SJCRH30 (cell line): ENCODE measurements at regions not wholly inside any gene's neighbourhood (a gene's known extent, or its start where the extent isn't known, plus 50 kb on each side); places are given as distances from the start of the nearest gene placed in this dataset.

Source experiments
- DNase-seq, 2 experiments: peaks; one replicate each; pipeline ENCODE4 v3.0.0-alpha.2; 2015 to 2020
- H3K27ac ChIP-seq: fragments of 250-450 bp; sonication (Bioruptor Pico); 2 replicates; pipeline ENCODE4 v1.5.1; 2020; ENCODE audit warnings: mild to moderate bottlenecking, moderate library complexity
- H3K27me3 ChIP-seq: fragments of 250-450 bp; sonication (Bioruptor Pico); 2 replicates; pipeline ENCODE4 v1.5.1; 2020; ENCODE audit warnings: mild to moderate bottlenecking, moderate library complexity
- H3K36me3 ChIP-seq: fragments of 250-450 bp; sonication (Bioruptor Pico); 2 replicates; pipeline ENCODE4 v1.5.1; 2020; ENCODE audit warnings: mild to moderate bottlenecking, moderate library complexity
- H3K4me1 ChIP-seq: fragments of 250-450 bp; sonication (Bioruptor Pico); 2 replicates; pipeline ENCODE4 v1.5.1; 2020; ENCODE audit warnings: mild to moderate bottlenecking, moderate library complexity
- H3K4me3 ChIP-seq: fragments of 250-450 bp; sonication (Bioruptor Pico); 2 replicates; pipeline ENCODE4 v1.5.1; 2020; ENCODE audit warnings: mild to moderate bottlenecking, moderate library complexity
- H3K9me3 ChIP-seq: fragments of 250-450 bp; sonication (Bioruptor Pico); replicated peaks from 2 replicates; pipeline ENCODE4 v1.5.1; 2020; ENCODE audit warnings: mild to moderate bottlenecking, moderate library complexity

GRCh38 chr9:28714188-28714587 is 1140.9 kb upstream of the C9orf72 start:
- Histone ChIP-seq H3K4me3 (no peak overlapping the region), H3K4me1 (no peaks in the 10 kb centered on the region)
- DNase-seq: no peak

GRCh38 chr9:28718226-28718625 is 1144.9 kb upstream of the C9orf72 start:
- no peak for DNase-seq
- no peaks in the 10 kb centered on the region for H3K9me3 ChIP-seq
- no peak overlapping the region for H3K4me3 ChIP-seq

More at GRCh38 chr9:28714188-28714587, 1140.9 kb upstream of the C9orf72 start:
- Histone ChIP-seq H3K27me3 (no peaks in the 10 kb centered on the region), H3K27ac (no peak overlapping the region), H3K9me3 (no peaks in the 10 kb centered on the region), H3K36me3 (no peaks in the 10 kb centered on the region)

GRCh38 chr9:28720746-28721145 is 1147.5 kb upstream of the C9orf72 start:
- Histone ChIP-seq H3K4me3 (no peak overlapping the region), H3K9me3 (no peaks in the 10 kb centered on the region), H3K27me3 (no peaks in the 10 kb centered on the region), H3K36me3 (no peaks in the 10 kb centered on the region), H3K27ac (no peak overlapping the region), H3K4me1 (no peaks in the 10 kb centered on the region)
- DNase-seq: no peak

More at GRCh38 chr9:28718226-28718625, 1144.9 kb upstream of the C9orf72 start:
- Histone ChIP-seq H3K36me3 (no peaks in the 10 kb centered on the region), H3K27me3 (no peaks in the 10 kb centered on the region), H3K4me1 (no peaks in the 10 kb centered on the region), H3K27ac (no peak overlapping the region)

- Histone ChIP-seq H3K27ac (no peak overlapping the region), H3K36me3 (no peaks in the 10 kb centered on the region), H3K4me1 (no peaks in the 10 kb centered on the region), H3K27me3 (no peaks in the 10 kb centered on the region), H3K9me3 (no peaks in the 10 kb centered on the region), H3K4me3 (no peak overlapping the region)
- DNase-seq: no peak
These were observed 1156.8 kb upstream of the C9orf72 start for GRCh38 chr9:28730111-28730510.

GRCh38 chr9:28735738-28736342 is 1162.6 kb upstream of the C9orf72 start:
- H3K27ac ChIP-seq: no peak overlapping the region
- no peak for DNase-seq
- no peaks in the 10 kb centered on the region for H3K27me3 ChIP-seq
- H3K9me3 ChIP-seq: no peaks in the 10 kb centered on the region
- H3K4me3 ChIP-seq: no peak overlapping the region
- H3K36me3 ChIP-seq: no peaks in the 10 kb centered on the region
- H3K4me1 ChIP-seq: no peaks in the 10 kb centered on the region

- Histone ChIP-seq H3K9me3 (no peaks in the 10 kb centered on the region), H3K4me1 (no peaks in the 10 kb centered on the region), H3K27ac (no peak overlapping the region), H3K27me3 (no peaks in the 10 kb centered on the region), H3K36me3 (no peaks in the 10 kb centered on the region), H3K4me3 (no peak overlapping the region)
- DNase-seq: no peak
These were observed 1168.2 kb upstream of the C9orf72 start for GRCh38 chr9:28741459-28741858.

GRCh38 chr9:28747351-28747985 is 1174.2 kb upstream of the C9orf72 start:
- no peak overlapping the region for H3K27ac ChIP-seq
- H3K9me3 ChIP-seq: no peaks in the 10 kb centered on the region
- no peaks in the 10 kb centered on the region for H3K4me1 ChIP-seq
- H3K36me3 ChIP-seq: no peaks in the 10 kb centered on the region
- H3K4me3 ChIP-seq: no peak overlapping the region
- H3K27me3 ChIP-seq: no peaks in the 10 kb centered on the region
- no peak for DNase-seq

GRCh38 chr9:28750136-28750535 is 1176.9 kb upstream of the C9orf72 start:
- H3K27ac ChIP-seq: no peak overlapping the region
- H3K9me3 ChIP-seq: no peaks in the 10 kb centered on the region
- no peak for DNase-seq
- H3K27me3 ChIP-seq: no peaks in the 10 kb centered on the region
- H3K36me3 ChIP-seq: no peaks in the 10 kb centered on the region
- no peak overlapping the region for H3K4me3 ChIP-seq
- H3K4me1 ChIP-seq: no peaks in the 10 kb centered on the region

GRCh38 chr9:28758341-28758740 is 1185.1 kb upstream of the C9orf72 start:
- Histone ChIP-seq H3K27ac (no peak overlapping the region), H3K36me3 (no peaks in the 10 kb centered on the region; the same call in 1 of the 2 replicates), H3K4me3 (no peak overlapping the region), H3K4me1 (peaks cover 9% of the 10 kb centered on the region; the same call in 1 of the 2 replicates), H3K27me3 (no peaks in the 10 kb centered on the region), H3K9me3 (no peaks in the 10 kb centered on the region)
- DNase-seq: peak in 1 of 2 experiments; percentile 23

- Histone ChIP-seq H3K27me3 (no peaks in the 10 kb centered on the region), H3K9me3 (no peaks in the 10 kb centered on the region), H3K36me3 (no peaks in the 10 kb centered on the region; the same call in 1 of the 2 replicates), H3K4me1 (peaks cover 9% of the 10 kb centered on the region; the same call in 1 of the 2 replicates), H3K4me3 (no peak overlapping the region), H3K27ac (no peak overlapping the region)
- no peak for DNase-seq
These were observed 1185.7 kb upstream of the C9orf72 start for GRCh38 chr9:28758971-28759370.

- no peaks in the 10 kb centered on the region; the same call in 1 of the 2 replicates for H3K36me3 ChIP-seq
- H3K27me3 ChIP-seq: no peaks in the 10 kb centered on the region
- DNase-seq: no peak
- H3K4me3 ChIP-seq: no peak overlapping the region
- H3K9me3 ChIP-seq: no peaks in the 10 kb centered on the region
- H3K27ac ChIP-seq: no peak overlapping the region
- peaks cover 9% of the 10 kb centered on the region; the same call in 1 of the 2 replicates for H3K4me1 ChIP-seq
These were observed 1188.9 kb upstream of the C9orf72 start for GRCh38 chr9:28762167-28762566.

- Histone ChIP-seq H3K27me3 (no peaks in the 10 kb centered on the region), H3K36me3 (no peaks in the 10 kb centered on the region; the same call in 1 of the 2 replicates), H3K4me1 (no peaks in the 10 kb centered on the region), H3K9me3 (no peaks in the 10 kb centered on the region), H3K4me3 (no peak overlapping the region), H3K27ac (no peak overlapping the region)
- DNase-seq: no peak
These were observed 1191.3 kb upstream of the C9orf72 start for GRCh38 chr9:28764532-28764931.

GRCh38 chr9:28770226-28770625 is 1196.9 kb upstream of the C9orf72 start:
- no peaks in the 10 kb centered on the region for H3K9me3 ChIP-seq
- no peak overlapping the region for H3K27ac ChIP-seq
- H3K36me3 ChIP-seq: no peaks in the 10 kb centered on the region
- H3K4me1 ChIP-seq: no peaks in the 10 kb centered on the region
- no peak for DNase-seq
- H3K27me3 ChIP-seq: no peaks in the 10 kb centered on the region
- no peak overlapping the region for H3K4me3 ChIP-seq

GRCh38 chr9:28770827-28771226 is 1197.5 kb upstream of the C9orf72 start:
- no peak for DNase-seq
- Histone ChIP-seq H3K27ac (no peak overlapping the region), H3K4me1 (no peaks in the 10 kb centered on the region), H3K9me3 (no peaks in the 10 kb centered on the region), H3K36me3 (no peaks in the 10 kb centered on the region), H3K4me3 (no peak overlapping the region), H3K27me3 (no peaks in the 10 kb centered on the region)

GRCh38 chr9:28774433-28775235 is 1201.4 kb upstream of the C9orf72 start:
- no peaks in the 10 kb centered on the region for H3K36me3 ChIP-seq
- no peaks in the 10 kb centered on the region for H3K9me3 ChIP-seq
- no peaks in the 10 kb centered on the region for H3K27me3 ChIP-seq
- no peaks in the 10 kb centered on the region for H3K4me1 ChIP-seq
- no peak overlapping the region for H3K27ac ChIP-seq
- H3K4me3 ChIP-seq: no peak overlapping the region
- peak in 1 of 2 experiments; percentile 59 for DNase-seq
